ENCODE measurements at regions not wholly inside any gene's neighbourhood (a gene's known extent, or its start where the extent isn't known, plus 50 kb on each side); places are given as distances from the start of the nearest gene placed in this dataset.
"Not testable (repeated sequence)": the region's sequence is repeated elsewhere in the genome, so short reads cannot be mapped to it uniquely, and the experiment has no call there.

DNA sequence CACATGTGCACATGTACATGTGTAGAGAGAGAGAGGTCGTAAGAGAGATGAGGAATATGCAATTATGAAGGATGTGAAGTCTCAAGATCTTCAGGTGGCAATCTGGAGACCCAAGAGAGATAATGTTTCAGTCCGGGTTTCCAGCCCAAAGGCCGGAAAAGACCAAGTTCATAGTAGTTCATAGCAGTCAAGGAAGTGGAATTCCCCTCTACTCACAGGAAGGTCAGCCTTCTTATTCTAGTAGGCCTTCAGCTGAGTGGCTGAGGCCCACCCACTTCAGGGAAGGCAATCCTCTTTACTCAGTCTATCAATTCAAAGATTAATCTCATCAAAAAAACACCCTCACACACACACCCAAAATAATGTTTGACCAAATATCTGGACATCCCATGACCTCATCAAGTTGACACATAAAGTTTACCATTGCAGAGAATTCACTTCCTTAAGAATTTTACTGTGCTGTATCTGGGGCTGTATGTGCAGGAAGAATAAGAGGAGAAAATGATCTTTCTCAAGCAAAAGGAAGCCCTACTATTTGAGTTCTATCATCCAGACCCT is 114.6 kb downstream of the TNFSF18 start:
- no peak overlapping the region for H3K4me3 ChIP-seq (ENCODE audit: low read length in 2 of 2)
- H3K4me1 ChIP-seq (ENCODE audit: control insufficient read depth in 2 of 2, insufficient read depth in 2 of 2, low read length in 2 of 2) = peaks cover 0 to 2% of the 10 kb centered on the region in 2 donors
- no peak overlapping the region for H3K27ac ChIP-seq (ENCODE audit: low read depth in 1 of 2, low read length in 1 of 2)
- no peak for DNase-seq (ENCODE audit: low read depth in 6 of 9, low spot score in 9 of 9)
- no peaks in the 10 kb centered on the region for H3K27me3 ChIP-seq (ENCODE audit: control insufficient read depth in 2 of 2, insufficient read depth in 1 of 2, low read length in 1 of 2)
- WGBS = 93% methylated on average over 3 of the region's 3 CpGs
- H3K9me3 ChIP-seq (ENCODE audit: control insufficient read depth in 2 of 2, insufficient read depth in 1 of 2, low read length in 1 of 2) = no peaks in the 10 kb centered on the region
- no peaks in the 10 kb centered on the region for H3K36me3 ChIP-seq (ENCODE audit: control insufficient read depth in 2 of 2, insufficient read depth in 2 of 2, low read length in 1 of 2)

GRCh38 chr1:172938681-172939080 is 112.1 kb downstream of the TNFSF18 start:
- DNase-seq (ENCODE audit: low read depth in 6 of 9, low spot score in 9 of 9) = no peak
- peaks cover 0 to 2% of the 10 kb centered on the region in 2 donors for H3K4me1 ChIP-seq (ENCODE audit: control insufficient read depth in 2 of 2, insufficient read depth in 2 of 2, low read length in 2 of 2)
- no peak overlapping the region for H3K4me3 ChIP-seq (ENCODE audit: low read length in 2 of 2)
- H3K9me3 ChIP-seq (ENCODE audit: control insufficient read depth in 2 of 2, insufficient read depth in 1 of 2, low read length in 1 of 2) = no peaks in the 10 kb centered on the region
- H3K27me3 ChIP-seq (ENCODE audit: control insufficient read depth in 2 of 2, insufficient read depth in 1 of 2, low read length in 1 of 2) = no peaks in the 10 kb centered on the region
- no peaks in the 10 kb centered on the region for H3K36me3 ChIP-seq (ENCODE audit: control insufficient read depth in 2 of 2, insufficient read depth in 2 of 2, low read length in 1 of 2)
- H3K27ac ChIP-seq (ENCODE audit: low read depth in 1 of 2, low read length in 1 of 2) = no peak overlapping the region

- H3K4me3 ChIP-seq (ENCODE audit: low read length in 2 of 2) = no peak overlapping the region
- H3K4me1 ChIP-seq (ENCODE audit: control insufficient read depth in 2 of 2, insufficient read depth in 2 of 2, low read length in 2 of 2) = no peaks in the 10 kb centered on the region
- no peaks in the 10 kb centered on the region for H3K36me3 ChIP-seq (ENCODE audit: control insufficient read depth in 2 of 2, insufficient read depth in 2 of 2, low read length in 1 of 2)
- DNase-seq (ENCODE audit: low read depth in 6 of 9, low spot score in 9 of 9) = no peak
- no peak overlapping the region for H3K27ac ChIP-seq (ENCODE audit: low read depth in 1 of 2, low read length in 1 of 2)
- 83% methylated on average over 4 of the region's 4 CpGs for WGBS
- no peaks in the 10 kb centered on the region for H3K27me3 ChIP-seq (ENCODE audit: control insufficient read depth in 2 of 2, insufficient read depth in 1 of 2, low read length in 1 of 2)
- no peaks in the 10 kb centered on the region for H3K9me3 ChIP-seq (ENCODE audit: control insufficient read depth in 2 of 2, insufficient read depth in 1 of 2, low read length in 1 of 2)
These were observed 111.3 kb downstream of the TNFSF18 start for GRCh38 chr1:172939475-172939874.

GRCh38 chr1:172940174-172940855 is 110.4 kb downstream of the TNFSF18 start:
- Histone ChIP-seq H3K4me3 (ENCODE audit: low read length in 2 of 2) (no peak overlapping the region), H3K27ac (ENCODE audit: low read depth in 1 of 2, low read length in 1 of 2) (no peak overlapping the region), H3K27me3 (ENCODE audit: control insufficient read depth in 2 of 2, insufficient read depth in 1 of 2, low read length in 1 of 2) (no peaks in the 10 kb centered on the region), H3K9me3 (ENCODE audit: control insufficient read depth in 2 of 2, insufficient read depth in 1 of 2, low read length in 1 of 2) (no peaks in the 10 kb centered on the region), H3K4me1 (ENCODE audit: control insufficient read depth in 2 of 2, insufficient read depth in 2 of 2, low read length in 2 of 2) (no peaks in the 10 kb centered on the region), H3K36me3 (ENCODE audit: control insufficient read depth in 2 of 2, insufficient read depth in 2 of 2, low read length in 1 of 2) (no peaks in the 10 kb centered on the region)
- DNase-seq (ENCODE audit: low read depth in 6 of 9, low spot score in 9 of 9) = no peak
- WGBS = 93% methylated on average over 5 of the region's 5 CpGs

DNA sequence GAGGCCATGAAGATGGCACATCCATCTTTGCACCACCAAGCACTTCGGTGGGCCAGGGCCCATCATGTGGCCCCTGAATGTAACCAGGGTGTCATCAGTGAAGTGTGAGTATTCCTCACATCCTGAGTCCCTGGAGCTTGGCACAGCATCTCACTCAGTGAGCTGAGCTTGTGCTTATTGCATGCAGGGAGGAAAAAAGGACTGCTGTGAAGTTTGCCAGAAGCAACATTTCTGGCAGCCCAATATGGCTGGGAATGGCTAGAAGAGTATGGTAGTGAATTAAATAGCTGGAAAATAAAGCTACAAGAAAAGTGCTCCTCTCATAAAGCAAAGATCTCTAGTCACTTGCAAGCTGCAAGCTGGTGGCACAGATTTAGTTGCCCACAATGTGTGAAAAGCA is 109.3 kb downstream of the TNFSF18 start:
- no peak overlapping the region for H3K4me3 ChIP-seq (ENCODE audit: low read length in 2 of 2)
- H3K27ac ChIP-seq (ENCODE audit: low read depth in 1 of 2, low read length in 1 of 2) = no peak overlapping the region

GRCh38 chr1:172941945-172942344 is 108.8 kb downstream of the TNFSF18 start:
- H3K27ac ChIP-seq (ENCODE audit: low read depth in 1 of 2, low read length in 1 of 2) = no peak overlapping the region
- no peaks in the 10 kb centered on the region for H3K36me3 ChIP-seq (ENCODE audit: control insufficient read depth in 2 of 2, insufficient read depth in 2 of 2, low read length in 1 of 2)
- no peaks in the 10 kb centered on the region for H3K4me1 ChIP-seq (ENCODE audit: control insufficient read depth in 2 of 2, insufficient read depth in 2 of 2, low read length in 2 of 2)
- no peaks in the 10 kb centered on the region for H3K27me3 ChIP-seq (ENCODE audit: control insufficient read depth in 2 of 2, insufficient read depth in 1 of 2, low read length in 1 of 2)
- H3K9me3 ChIP-seq (ENCODE audit: control insufficient read depth in 2 of 2, insufficient read depth in 1 of 2, low read length in 1 of 2) = no peaks in the 10 kb centered on the region
- H3K4me3 ChIP-seq (ENCODE audit: low read length in 2 of 2) = no peak overlapping the region
- no peak for DNase-seq (ENCODE audit: low read depth in 6 of 9, low spot score in 9 of 9)
- WGBS = 73% methylated on average over 2 of the region's 2 CpGs

More for the DNA sequence above, 109.3 kb downstream of the TNFSF18 start:
- Histone ChIP-seq H3K9me3 (ENCODE audit: control insufficient read depth in 2 of 2, insufficient read depth in 1 of 2, low read length in 1 of 2) (no peaks in the 10 kb centered on the region), H3K4me1 (ENCODE audit: control insufficient read depth in 2 of 2, insufficient read depth in 2 of 2, low read length in 2 of 2) (no peaks in the 10 kb centered on the region), H3K27me3 (ENCODE audit: control insufficient read depth in 2 of 2, insufficient read depth in 1 of 2, low read length in 1 of 2) (no peaks in the 10 kb centered on the region), H3K36me3 (ENCODE audit: control insufficient read depth in 2 of 2, insufficient read depth in 2 of 2, low read length in 1 of 2) (no peaks in the 10 kb centered on the region)
- WGBS = 98% methylated on average over 1 of the region's 1 CpG
- DNase-seq (ENCODE audit: low read depth in 6 of 9, low spot score in 9 of 9) = no peak

- not testable (repeated sequence) for H3K27me3 ChIP-seq (ENCODE audit: control insufficient read depth in 2 of 2, insufficient read depth in 1 of 2, low read length in 1 of 2); DNase-seq (ENCODE audit: low read depth in 6 of 9, low spot score in 9 of 9); H3K4me3 ChIP-seq (ENCODE audit: low read length in 2 of 2); H3K27ac ChIP-seq (ENCODE audit: low read depth in 1 of 2, low read length in 1 of 2); H3K4me1 ChIP-seq (ENCODE audit: control insufficient read depth in 2 of 2, insufficient read depth in 2 of 2, low read length in 2 of 2); H3K36me3 ChIP-seq (ENCODE audit: control insufficient read depth in 2 of 2, insufficient read depth in 2 of 2, low read length in 1 of 2); H3K9me3 ChIP-seq (ENCODE audit: control insufficient read depth in 2 of 2, insufficient read depth in 1 of 2, low read length in 1 of 2)
- 97% methylated on average over 2 of the region's 2 CpGs for WGBS
These were observed 107.6 kb downstream of the TNFSF18 start for GRCh38 chr1:172943138-172943537.

GRCh38 chr1:172944931-172945330 is 105.8 kb downstream of the TNFSF18 start:
- DNase-seq (ENCODE audit: low read depth in 6 of 9, low spot score in 9 of 9) = no peak
- Histone ChIP-seq H3K36me3 (ENCODE audit: control insufficient read depth in 2 of 2, insufficient read depth in 2 of 2, low read length in 1 of 2) (no peaks in the 10 kb centered on the region), H3K4me3 (ENCODE audit: low read length in 2 of 2) (no peak overlapping the region), H3K27me3 (ENCODE audit: control insufficient read depth in 2 of 2, insufficient read depth in 1 of 2, low read length in 1 of 2) (no peaks in the 10 kb centered on the region), H3K27ac (ENCODE audit: low read depth in 1 of 2, low read length in 1 of 2) (no peak overlapping the region), H3K9me3 (ENCODE audit: control insufficient read depth in 2 of 2, insufficient read depth in 1 of 2, low read length in 1 of 2) (no peaks in the 10 kb centered on the region), H3K4me1 (ENCODE audit: control insufficient read depth in 2 of 2, insufficient read depth in 2 of 2, low read length in 2 of 2) (no peaks in the 10 kb centered on the region)

- H3K4me1 ChIP-seq (ENCODE audit: control insufficient read depth in 2 of 2, insufficient read depth in 2 of 2, low read length in 2 of 2) = no peaks in the 10 kb centered on the region
- WGBS = 55% methylated on average over 2 of the region's 2 CpGs
- H3K4me3 ChIP-seq (ENCODE audit: low read length in 2 of 2) = no peak overlapping the region
- H3K27ac ChIP-seq (ENCODE audit: low read depth in 1 of 2, low read length in 1 of 2) = no peak overlapping the region
- no peaks in the 10 kb centered on the region for H3K36me3 ChIP-seq (ENCODE audit: control insufficient read depth in 2 of 2, insufficient read depth in 2 of 2, low read length in 1 of 2)
- no peaks in the 10 kb centered on the region for H3K9me3 ChIP-seq (ENCODE audit: control insufficient read depth in 2 of 2, insufficient read depth in 1 of 2, low read length in 1 of 2)
- peak in 1 of 9 donors; percentile 16 for DNase-seq (ENCODE audit: low read depth in 6 of 9, low spot score in 9 of 9)
- H3K27me3 ChIP-seq (ENCODE audit: control insufficient read depth in 2 of 2, insufficient read depth in 1 of 2, low read length in 1 of 2) = no peaks in the 10 kb centered on the region
These were observed 103.8 kb downstream of the TNFSF18 start for GRCh38 chr1:172946814-172947507.
